Neutrophil (primary cell): ENCODE measurements at regions not wholly inside any gene's neighbourhood (a gene's known extent, or its start where the extent isn't known, plus 50 kb on each side); places are given as distances from the start of the nearest gene placed in this dataset.
"Not testable (repeated sequence)": the region's sequence is repeated elsewhere in the genome, so short reads cannot be mapped to it uniquely, and the experiment has no call there.

Source experiments
- H3K27ac ChIP-seq: fragments of 200-600 bp; sonication (generic); 2 replicates; pipeline ENCODE4 v1.5.1; 2016; ENCODE audit warnings: mild to moderate bottlenecking, moderate library complexity
- H3K27me3 ChIP-seq: fragments of 200-600 bp; sonication (generic); 2 replicates; pipeline ENCODE4 v1.6.0; 2016; ENCODE audit warnings: mild to moderate bottlenecking
- H3K36me3 ChIP-seq: fragments of 200-600 bp; sonication (generic); 2 replicates; pipeline ENCODE4 v1.5.1; 2017
- H3K4me1 ChIP-seq, 2 experiments: fragments of 200-600 bp in 1 of 2; sonication (generic) in 1 of 2; 1 replicate in 1 of 2; 2 replicates in 1 of 2; pipeline versions ENCODE4 v1.5.1 to v1.6.1; 2013 to 2016; ENCODE audit warnings: low read depth in 1 of 2, low read length in 1 of 2, mild to moderate bottlenecking in 1 of 2, moderate library complexity in 1 of 2; ENCODE audit not compliant: control insufficient read depth in 1 of 2, insufficient read depth in 1 of 2
- H3K4me3 ChIP-seq, 2 experiments: fragments of 200-600 bp in 1 of 2; sonication (generic) in 1 of 2; 1 replicate in 1 of 2; 2 replicates in 1 of 2; pipeline ENCODE4 v1.5.1; 2013 to 2016; ENCODE audit warnings: low read depth in 1 of 2, low read length in 1 of 2, mild to moderate bottlenecking in 1 of 2, moderate library complexity in 1 of 2
- H3K9me3 ChIP-seq: fragments of 200-600 bp; sonication (generic); 2 replicates; pipeline ENCODE4 v1.5.1; 2016
- TF ChIP-seq, protein P1 (sequence below): fragments of 200-600 bp; sonication (generic); IDR thresholded peaks from 2 replicates; pipeline ENCODE4 v1.5.1; 2016; ENCODE audit warnings: antibody characterized with exemption

DNA sequence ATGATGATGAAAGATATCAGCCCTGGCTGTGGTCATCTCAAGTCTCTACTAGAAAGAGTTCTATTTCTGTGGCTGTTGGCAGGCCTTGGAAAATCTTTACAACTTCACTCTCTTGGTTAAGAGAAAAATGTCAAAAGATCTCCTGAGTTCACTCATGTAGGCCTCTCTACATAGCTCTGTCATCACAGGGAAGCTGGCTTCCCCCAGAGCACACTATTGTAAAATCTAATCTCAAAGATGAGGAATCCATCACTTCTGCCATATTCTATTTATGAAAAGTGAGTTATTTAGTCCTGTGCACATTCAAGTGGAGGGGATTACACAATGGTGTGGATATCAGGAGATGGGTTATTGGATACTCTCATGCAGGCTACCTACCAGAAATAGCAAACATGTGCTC, 388.4 kb upstream of the HS3ST1 start:
- Histone ChIP-seq H3K9me3 (no peaks in the 10 kb centered on the region), H3K36me3 (no peaks in the 10 kb centered on the region), H3K27me3 (no peaks in the 10 kb centered on the region), H3K4me3 (no peak overlapping the region), H3K27ac (no peak overlapping the region), H3K4me1 (no peaks in the 10 kb centered on the region)
- TF ChIP-seq, protein P1, sequence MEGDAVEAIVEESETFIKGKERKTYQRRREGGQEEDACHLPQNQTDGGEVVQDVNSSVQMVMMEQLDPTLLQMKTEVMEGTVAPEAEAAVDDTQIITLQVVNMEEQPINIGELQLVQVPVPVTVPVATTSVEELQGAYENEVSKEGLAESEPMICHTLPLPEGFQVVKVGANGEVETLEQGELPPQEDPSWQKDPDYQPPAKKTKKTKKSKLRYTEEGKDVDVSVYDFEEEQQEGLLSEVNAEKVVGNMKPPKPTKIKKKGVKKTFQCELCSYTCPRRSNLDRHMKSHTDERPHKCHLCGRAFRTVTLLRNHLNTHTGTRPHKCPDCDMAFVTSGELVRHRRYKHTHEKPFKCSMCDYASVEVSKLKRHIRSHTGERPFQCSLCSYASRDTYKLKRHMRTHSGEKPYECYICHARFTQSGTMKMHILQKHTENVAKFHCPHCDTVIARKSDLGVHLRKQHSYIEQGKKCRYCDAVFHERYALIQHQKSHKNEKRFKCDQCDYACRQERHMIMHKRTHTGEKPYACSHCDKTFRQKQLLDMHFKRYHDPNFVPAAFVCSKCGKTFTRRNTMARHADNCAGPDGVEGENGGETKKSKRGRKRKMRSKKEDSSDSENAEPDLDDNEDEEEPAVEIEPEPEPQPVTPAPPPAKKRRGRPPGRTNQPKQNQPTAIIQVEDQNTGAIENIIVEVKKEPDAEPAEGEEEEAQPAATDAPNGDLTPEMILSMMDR, result no peak

DNA sequence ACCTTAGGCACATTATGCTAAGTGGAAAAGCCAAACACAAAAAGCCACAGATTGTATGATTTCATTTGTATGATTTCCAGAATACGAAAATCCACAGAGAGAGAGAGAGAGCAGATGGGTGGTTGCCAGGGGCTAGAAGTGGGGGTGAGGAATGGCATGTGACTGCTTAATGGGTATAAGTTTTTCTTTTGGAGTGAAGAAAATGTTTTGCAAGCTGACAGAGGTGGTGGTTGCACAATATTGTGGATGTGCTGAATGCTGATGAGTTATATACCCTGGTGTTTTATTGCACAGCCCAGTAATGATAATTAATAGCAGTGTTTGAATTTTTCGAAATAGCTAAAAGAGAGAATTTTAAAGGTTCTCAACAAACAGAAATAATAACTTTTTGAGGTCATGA, 386.1 kb upstream of the HS3ST1 start:
- H3K9me3 ChIP-seq, result no peaks in the 10 kb centered on the region
- no peak overlapping the region for H3K4me3 ChIP-seq
- no peaks in the 10 kb centered on the region for H3K36me3 ChIP-seq
- no peak overlapping the region for H3K27ac ChIP-seq
- H3K4me1 ChIP-seq, result no peaks in the 10 kb centered on the region
- TF ChIP-seq, protein P1, result no peak
- no peaks in the 10 kb centered on the region for H3K27me3 ChIP-seq

DNA sequence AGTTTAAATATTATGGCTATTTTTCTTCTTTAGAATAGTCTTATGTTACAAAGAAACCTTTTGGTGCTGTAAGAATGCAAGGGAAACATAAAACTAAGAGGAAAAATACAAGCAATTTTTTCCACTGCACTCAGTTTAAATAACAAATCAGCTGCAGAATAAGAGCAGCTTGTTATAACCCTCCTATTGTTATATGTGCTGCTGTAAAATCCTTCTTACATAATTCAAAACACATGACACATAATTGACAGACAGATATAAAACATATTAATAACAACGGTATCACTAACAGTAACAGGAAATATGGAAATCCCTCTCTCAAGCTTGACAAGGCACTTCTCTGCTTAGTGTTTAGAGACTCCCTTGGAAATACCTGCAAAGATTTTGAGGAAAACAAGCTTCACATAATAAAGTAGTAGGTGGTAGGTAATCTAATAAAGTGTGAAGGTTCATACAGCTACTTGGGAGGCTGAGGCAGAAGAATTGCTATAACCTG, 385.3 kb upstream of the HS3ST1 start:
- Histone ChIP-seq H3K27me3 (no peaks in the 10 kb centered on the region), H3K9me3 (no peaks in the 10 kb centered on the region), H3K27ac (no peak overlapping the region), H3K4me3 (no peak overlapping the region), H3K36me3 (no peaks in the 10 kb centered on the region), H3K4me1 (no peaks in the 10 kb centered on the region)
- TF ChIP-seq, protein P1, result no peak

DNA sequence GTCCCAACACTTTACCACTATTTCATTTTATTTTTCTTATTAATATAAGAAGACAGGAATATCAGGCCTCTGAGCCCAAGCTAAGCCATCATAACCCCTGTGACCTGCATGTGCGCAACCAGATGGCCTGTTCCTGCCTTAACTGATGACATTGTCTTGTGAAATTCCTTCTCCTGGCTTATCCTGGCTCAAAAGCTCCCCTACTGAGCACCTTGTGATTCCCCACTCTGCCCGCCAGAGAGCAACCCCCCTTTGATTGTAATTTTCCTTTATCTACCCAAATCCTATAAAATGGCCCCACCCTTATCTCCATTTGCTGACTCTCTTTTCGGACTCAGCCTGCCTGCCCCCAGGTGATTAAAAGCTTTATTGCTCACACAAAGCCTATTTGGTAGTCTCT, 382.8 kb upstream of the HS3ST1 start:
- H3K27ac ChIP-seq, H3K36me3 ChIP-seq, H3K4me1 ChIP-seq, H3K4me3 ChIP-seq, H3K9me3 ChIP-seq, H3K27me3 ChIP-seq: not testable (repeated sequence)

DNA sequence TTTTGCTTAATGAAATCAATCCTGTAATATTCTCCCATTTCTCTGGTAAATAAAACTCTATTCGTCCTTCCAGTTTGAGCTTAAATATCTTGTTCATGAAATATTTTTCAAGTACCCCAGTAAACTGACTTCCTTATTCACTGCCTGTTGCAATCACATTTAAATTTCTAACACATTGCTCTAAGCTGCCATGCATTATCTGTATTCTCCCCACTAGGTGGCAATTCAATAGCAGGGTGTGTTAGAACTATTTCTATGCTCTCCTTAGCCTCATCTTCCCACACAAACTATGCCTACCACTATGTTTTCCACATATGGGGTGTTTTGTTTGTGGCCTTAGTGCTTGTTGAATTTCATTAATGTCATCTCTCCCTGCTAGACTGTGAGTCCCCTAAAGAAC, 377.1 kb upstream of the HS3ST1 start:
- TF ChIP-seq, protein P1, result no peak
- Histone ChIP-seq H3K4me3 (no peak overlapping the region), H3K36me3 (no peaks in the 10 kb centered on the region), H3K27me3 (no peaks in the 10 kb centered on the region), H3K4me1 (no peaks in the 10 kb centered on the region), H3K9me3 (no peaks in the 10 kb centered on the region), H3K27ac (no peak overlapping the region)

DNA sequence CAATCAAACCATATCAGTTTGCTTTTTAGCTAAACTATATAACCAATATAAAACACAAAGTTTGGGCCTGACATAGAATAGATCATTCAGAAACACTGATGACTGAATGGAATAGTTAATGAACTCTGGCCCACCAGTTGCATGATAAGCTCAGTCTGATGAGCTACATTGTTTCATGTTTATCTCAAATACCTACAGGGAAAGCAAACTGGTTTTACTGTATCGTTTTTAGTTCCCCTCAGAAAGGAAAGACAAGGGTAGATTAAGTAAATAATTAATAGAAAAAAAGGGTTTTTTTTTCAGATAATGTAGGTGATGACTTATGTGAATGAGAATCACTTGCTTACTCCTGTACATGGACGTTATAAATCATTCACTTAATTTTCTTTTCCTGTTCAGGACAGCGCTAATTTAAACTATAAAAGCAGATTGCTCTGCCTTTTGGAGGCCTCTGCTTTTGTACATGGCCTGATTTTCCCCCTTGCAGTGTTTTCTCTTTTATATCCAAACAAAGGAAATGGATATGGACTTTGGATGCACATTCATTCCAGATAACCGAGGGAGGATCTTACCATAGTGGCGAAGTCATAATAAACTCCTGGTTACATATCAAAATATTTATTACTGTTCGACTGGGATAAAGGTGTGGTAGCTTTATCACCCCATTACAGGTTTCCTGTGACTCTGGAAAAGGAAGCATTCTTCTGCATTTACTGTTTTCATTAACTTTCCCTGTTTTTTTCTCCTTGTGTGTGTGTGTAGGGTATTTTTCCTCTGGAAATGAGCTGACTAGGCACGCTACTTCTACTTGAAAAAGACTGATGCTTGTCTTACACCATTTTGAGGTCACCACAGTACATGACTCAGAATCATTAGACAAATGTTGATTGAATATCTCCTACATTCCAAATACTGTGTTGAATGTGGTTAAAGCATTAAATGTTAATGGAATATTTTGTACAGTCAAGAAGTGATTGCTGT, 373.1 kb upstream of the HS3ST1 start:
- no peaks in the 10 kb centered on the region for H3K27me3 ChIP-seq
- no peaks in the 10 kb centered on the region for H3K9me3 ChIP-seq
- TF ChIP-seq, protein P1, result no peak
- H3K27ac ChIP-seq, result no peak overlapping the region
- H3K4me1 ChIP-seq, result no peaks in the 10 kb centered on the region
- H3K4me3 ChIP-seq, result no peak overlapping the region
- H3K36me3 ChIP-seq, result no peaks in the 10 kb centered on the region
